GM18858 (cell line): ENCODE measurements at regions not wholly inside any gene's neighbourhood (a gene's known extent, or its start where the extent isn't known, plus 50 kb on each side); places are given as distances from the start of the nearest gene placed in this dataset.

Experiments
- ATAC-seq: cut with Tn5 transposase; IDR thresholded peaks from one replicate; pipeline ENCODE4 v1.9.1; 2021; ENCODE audit not compliant: unreplicated experiment

- no peak for ATAC-seq
Measured at GRCh38 chr12:92337128-92337527, 191.5 kb upstream of the BTG1 start.

GRCh38 chr12:92336641-92337040, 191.0 kb upstream of the BTG1 start:
- no peak for ATAC-seq

- no peak for ATAC-seq
Measured at GRCh38 chr12:92335831-92336230, 190.2 kb upstream of the BTG1 start.

DNA sequence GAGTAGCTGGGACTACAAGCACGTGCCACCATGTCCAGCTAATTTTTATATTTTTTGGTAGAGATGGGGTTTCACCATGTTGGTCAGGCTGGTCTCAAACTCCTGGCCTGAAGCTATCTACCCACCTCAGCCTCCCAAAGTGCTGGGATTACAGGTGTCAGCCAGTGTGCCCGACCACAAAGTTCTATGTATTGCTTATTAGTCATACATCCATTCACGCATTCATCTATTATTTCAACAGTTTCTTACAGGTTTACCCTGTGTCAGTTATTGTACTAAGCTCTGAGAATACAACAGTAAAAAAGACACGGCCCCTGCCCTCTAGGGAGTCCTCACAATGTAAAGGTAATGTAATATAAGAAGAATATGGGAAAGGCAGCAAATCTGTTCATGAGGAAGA, 188.9 kb upstream of the BTG1 start:
- no peak for ATAC-seq

GRCh38 chr12:92332552-92332951, 186.9 kb upstream of the BTG1 start:
- ATAC-seq = no peak

- no peak for ATAC-seq
Measured at GRCh38 chr12:92331383-92331782, 185.7 kb upstream of the BTG1 start.

- ATAC-seq = no peak
Measured at GRCh38 chr12:92330654-92331053, 185.0 kb upstream of the BTG1 start.

- no peak for ATAC-seq
Measured at GRCh38 chr12:92326877-92327276, 181.2 kb upstream of the BTG1 start.

GRCh38 chr12:92324849-92325500, 179.3 kb upstream of the BTG1 start:
- ATAC-seq = no peak

- no peak for ATAC-seq
Measured at GRCh38 chr12:92312463-92312964, 166.9 kb upstream of the BTG1 start.

- no peak for ATAC-seq
Measured at GRCh38 chr12:92304371-92305055, 158.9 kb upstream of the BTG1 start.

GRCh38 chr12:92302041-92302829, 156.6 kb upstream of the BTG1 start:
- no peak for ATAC-seq

DNA sequence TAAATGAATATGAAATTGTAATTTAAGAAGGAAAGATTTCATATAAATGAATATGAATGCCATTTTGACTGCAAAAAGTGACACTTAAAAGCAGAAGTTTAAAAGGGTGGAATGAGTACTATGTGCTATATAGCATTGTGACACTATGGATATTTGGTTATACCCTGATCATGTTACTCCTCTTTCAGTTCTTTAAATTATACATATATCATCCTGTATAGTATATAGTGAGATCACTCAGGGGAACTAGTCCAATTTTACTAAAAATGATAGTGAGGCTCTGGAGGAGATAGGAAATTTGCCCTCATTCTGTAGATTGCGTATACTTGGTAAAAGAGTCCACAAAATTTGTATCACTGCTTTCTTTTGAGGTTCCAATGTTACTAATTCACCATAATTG, 155.7 kb upstream of the BTG1 start:
- peak; percentile 44 for ATAC-seq

DNA sequence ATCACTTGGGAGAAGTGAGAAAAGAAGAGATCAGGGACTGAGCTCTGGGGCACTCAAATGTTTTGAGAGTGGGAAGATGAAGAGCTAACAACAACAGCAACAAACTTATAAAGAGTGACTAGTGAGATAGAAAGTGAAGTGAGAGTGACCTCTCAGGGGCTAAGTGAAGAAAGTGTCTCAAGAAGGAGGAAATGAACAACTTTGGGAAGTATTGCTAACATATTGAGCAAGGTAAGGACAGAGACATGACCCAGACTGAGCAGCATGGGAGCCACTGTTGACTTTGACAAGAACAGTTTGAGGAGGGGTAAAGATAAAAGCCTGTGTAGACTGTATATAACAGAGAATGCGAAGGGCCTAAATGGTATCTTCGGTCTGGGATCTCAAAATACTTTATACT, 155.1 kb upstream of the BTG1 start:
- ATAC-seq = no peak

DNA sequence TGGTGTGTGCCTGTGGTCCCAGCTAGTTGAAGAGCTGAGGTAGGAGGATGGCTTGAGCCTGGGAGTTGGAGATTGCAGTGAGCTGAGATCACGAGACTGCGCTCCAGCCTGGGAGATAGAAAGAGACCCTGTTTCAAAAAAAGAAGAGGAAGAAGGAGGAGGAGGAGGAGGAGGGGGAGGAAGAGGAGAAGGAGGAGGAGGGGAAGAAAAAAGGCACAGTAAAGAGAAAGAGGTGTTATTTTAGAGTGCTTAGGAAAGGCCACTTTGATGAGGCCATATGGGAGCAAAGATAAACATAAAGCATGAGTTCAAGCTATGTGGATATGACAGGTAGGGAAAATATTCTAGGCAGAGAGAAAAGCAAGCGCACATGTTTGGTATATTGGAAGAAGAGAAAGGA, 154.1 kb upstream of the BTG1 start:
- ATAC-seq = no peak

- ATAC-seq = no peak
Measured at GRCh38 chr12:92299344-92299743, 153.7 kb upstream of the BTG1 start.

DNA sequence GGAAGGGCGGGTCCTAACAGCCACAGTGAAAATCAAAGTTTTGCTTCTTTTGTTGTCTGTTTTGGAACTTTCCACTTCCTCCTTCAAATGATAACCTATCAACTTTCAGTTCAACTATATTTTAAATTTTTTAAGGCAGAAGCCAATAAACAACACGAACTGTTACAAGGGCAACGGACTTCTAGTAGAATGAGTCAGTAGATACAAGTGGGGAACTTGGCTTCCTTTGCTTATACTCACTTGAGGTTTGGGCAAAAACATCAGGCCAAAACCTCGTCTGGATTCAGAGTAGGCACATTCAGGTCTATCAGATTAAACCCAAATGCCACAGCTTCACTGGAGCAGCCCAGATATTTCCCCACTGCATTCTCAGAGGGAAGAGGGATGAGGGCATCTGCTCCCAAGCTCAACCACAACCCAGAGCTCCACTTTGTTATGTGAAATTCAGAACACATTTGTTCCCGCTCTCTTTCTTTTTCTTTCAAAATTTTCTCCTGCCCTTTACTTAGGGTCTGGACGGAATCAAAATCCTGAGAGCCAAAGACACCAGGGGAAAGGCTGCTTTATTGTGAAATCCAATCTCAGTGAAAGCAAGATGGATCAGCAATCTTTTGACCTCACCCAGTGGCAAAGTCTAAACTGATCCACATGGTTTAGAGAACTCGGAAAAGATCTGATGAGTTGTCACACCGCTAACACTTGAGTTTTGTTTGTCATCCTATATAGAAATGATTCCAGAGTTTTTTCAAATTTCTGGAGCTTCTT, 152.5 kb upstream of the BTG1 start:
- ATAC-seq = no peak

DNA sequence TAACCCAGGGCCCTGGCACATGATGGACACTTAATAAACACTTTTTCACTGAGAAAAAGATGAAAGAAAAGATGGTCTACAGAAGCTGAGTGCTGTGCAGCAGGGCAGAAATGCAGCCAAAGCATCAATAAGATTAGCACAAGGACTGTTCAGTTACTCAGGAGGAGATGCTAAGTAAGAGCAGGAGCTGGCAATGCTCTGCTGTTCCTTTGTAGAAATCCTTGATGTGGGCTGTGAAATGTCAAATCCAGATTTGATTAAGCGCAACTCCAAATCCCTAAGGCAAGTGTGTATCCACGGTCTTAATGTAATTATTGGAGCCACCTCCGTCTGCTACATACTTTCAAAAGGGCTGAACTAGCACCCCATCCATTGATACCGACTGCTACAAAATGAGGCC, 151.8 kb upstream of the BTG1 start:
- ATAC-seq = no peak

GRCh38 chr12:92295523-92295922, 149.9 kb upstream of the BTG1 start:
- ATAC-seq = no peak

DNA sequence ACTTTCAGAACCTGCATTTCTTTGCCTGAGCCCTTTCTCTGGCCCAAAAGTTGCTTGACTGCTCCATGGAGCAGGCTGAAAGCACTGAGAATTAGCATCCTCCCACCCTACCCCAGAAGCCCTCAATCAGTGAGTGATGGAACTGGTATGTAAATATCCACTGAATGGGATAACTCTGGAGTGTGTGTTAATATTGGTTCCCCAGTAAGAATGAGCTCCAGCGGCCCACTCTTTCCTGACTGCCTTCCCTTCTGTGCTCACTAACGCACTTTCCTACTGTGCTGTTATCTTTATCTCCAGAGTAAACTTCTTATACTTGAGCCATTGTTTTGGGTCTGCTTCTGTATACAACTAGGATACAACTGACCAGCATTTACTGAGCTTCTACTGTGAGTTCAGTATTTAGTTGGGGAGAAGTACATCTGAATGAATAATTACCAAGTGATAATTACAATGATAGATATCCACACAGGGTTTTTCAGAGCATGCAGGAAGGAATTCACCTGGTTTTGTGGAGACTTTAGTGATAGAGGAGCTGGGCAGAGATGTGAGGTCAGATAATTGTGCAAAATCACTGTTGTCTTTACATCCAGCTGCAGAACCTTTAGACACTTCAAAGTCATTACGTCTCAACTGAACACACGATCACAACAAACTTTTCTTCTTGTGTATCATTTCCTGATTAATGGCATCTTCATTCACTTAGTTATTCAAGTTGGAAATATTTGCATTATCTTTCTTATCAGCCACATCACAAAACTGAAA, 149.2 kb upstream of the BTG1 start:
- no peak for ATAC-seq
